Left lobe of liver (tissue), 2 donors: ENCODE measurements at regions not wholly inside any gene's neighbourhood (a gene's known extent, or its start where the extent isn't known, plus 50 kb on each side); places are given as distances from the start of the nearest gene placed in this dataset.

Experiments
- ATAC-seq: fragments of 200-7000 bp; cut with Tn5 transposase; one replicate; pipeline ENCODE4 v1.9.1; 2020; ENCODE audit warnings: mild to moderate bottlenecking, moderate library complexity
- DNase-seq: peaks from one replicate; pipeline ENCODE4 v3.0.0-alpha.2; 2020; ENCODE audit warnings: low spot score
- donor health status: DM: no; HTN: no; CAD: no; lungs with moderate emphysema.
- donor health status: DM: no; HTN: yes; CAD: no.

- no peak for ATAC-seq
- DNase-seq = no peak
Measured at GRCh38 chr5:168211936-168212335, 79.5 kb upstream of the WWC1 start.

GRCh38 chr5:168214071-168214470 is 77.4 kb upstream of the WWC1 start:
- no peak for DNase-seq
- no peak for ATAC-seq

- ATAC-seq (no peak), DNase-seq (no peak)
Measured at GRCh38 chr5:168214886-168215285, 76.6 kb upstream of the WWC1 start.

GRCh38 chr5:168215646-168216045 is 75.8 kb upstream of the WWC1 start:
- ATAC-seq = no peak
- no peak for DNase-seq

GRCh38 chr5:168216989-168217388 is 74.5 kb upstream of the WWC1 start:
- DNase-seq = no peak
- no peak for ATAC-seq

- DNase-seq (no peak), ATAC-seq (peak; percentile 19)
Measured at GRCh38 chr5:168217497-168217896, 73.9 kb upstream of the WWC1 start.

GRCh38 chr5:168218746-168219145 is 72.7 kb upstream of the WWC1 start:
- no peak for DNase-seq
- no peak for ATAC-seq

GRCh38 chr5:168219515-168220410 is 71.7 kb upstream of the WWC1 start:
- DNase-seq (no peak), ATAC-seq (peak; percentile 96)

- ATAC-seq (no peak), DNase-seq (no peak)
Measured at GRCh38 chr5:168224085-168224484, 67.4 kb upstream of the WWC1 start.

- ATAC-seq = no peak
- DNase-seq = no peak
Measured at GRCh38 chr5:168226012-168226411, 65.4 kb upstream of the WWC1 start.

- DNase-seq (no peak), ATAC-seq (peak; percentile 35)
Measured at GRCh38 chr5:168227001-168227400, 64.4 kb upstream of the WWC1 start.

- ATAC-seq (no peak), DNase-seq (no peak)
Measured at GRCh38 chr5:168227973-168228615, 63.4 kb upstream of the WWC1 start.

GRCh38 chr5:168228668-168229067 is 62.8 kb upstream of the WWC1 start:
- ATAC-seq (no peak), DNase-seq (no peak)

- no peak for DNase-seq
- ATAC-seq = no peak
Measured at GRCh38 chr5:168234133-168234532, 57.3 kb upstream of the WWC1 start.

GRCh38 chr5:168238463-168238862 is 53.0 kb upstream of the WWC1 start:
- no peak for ATAC-seq
- no peak for DNase-seq

- ATAC-seq = no peak
- no peak for DNase-seq
Measured at GRCh38 chr5:168239325-168239724, 52.1 kb upstream of the WWC1 start.
